NCI-H524 (cell line): ENCODE measurements at regions not wholly inside any gene's neighbourhood (a gene's known extent, or its start where the extent isn't known, plus 50 kb on each side); places are given as distances from the start of the nearest gene placed in this dataset.
"Not testable (repeated sequence)": the region's sequence is repeated elsewhere in the genome, so short reads cannot be mapped to it uniquely, and the experiment has no call there.

Experiments used
- DNase-seq, 2 experiments: peaks; one replicate each; lab custom pipeline; 2025; lab: John Stamatoyannopoulos, UW

- DNase-seq, result no peak
Measured at GRCh38 chr5:1731091-1731639, 68.5 kb downstream of the MRPL36 start.

DNA sequence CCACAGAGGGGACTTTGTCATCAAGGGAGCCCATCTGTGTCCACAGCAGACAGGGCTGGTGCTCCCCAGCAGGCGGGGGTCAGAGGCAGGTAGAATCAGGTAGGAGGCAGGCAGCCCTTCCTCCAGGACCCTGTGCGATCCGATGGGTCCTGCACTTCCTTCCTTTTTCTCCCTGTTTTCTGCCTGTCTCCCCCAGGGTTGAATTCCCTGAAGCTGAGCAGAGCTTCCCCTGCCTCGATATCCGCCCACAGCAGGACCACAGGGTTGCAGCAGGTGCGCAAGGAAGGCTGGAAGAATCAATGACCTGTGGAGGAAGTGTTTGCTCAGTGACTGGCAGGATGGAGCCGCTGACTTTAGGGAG is 69.2 kb downstream of the MRPL36 start:
- no peak for DNase-seq

DNA sequence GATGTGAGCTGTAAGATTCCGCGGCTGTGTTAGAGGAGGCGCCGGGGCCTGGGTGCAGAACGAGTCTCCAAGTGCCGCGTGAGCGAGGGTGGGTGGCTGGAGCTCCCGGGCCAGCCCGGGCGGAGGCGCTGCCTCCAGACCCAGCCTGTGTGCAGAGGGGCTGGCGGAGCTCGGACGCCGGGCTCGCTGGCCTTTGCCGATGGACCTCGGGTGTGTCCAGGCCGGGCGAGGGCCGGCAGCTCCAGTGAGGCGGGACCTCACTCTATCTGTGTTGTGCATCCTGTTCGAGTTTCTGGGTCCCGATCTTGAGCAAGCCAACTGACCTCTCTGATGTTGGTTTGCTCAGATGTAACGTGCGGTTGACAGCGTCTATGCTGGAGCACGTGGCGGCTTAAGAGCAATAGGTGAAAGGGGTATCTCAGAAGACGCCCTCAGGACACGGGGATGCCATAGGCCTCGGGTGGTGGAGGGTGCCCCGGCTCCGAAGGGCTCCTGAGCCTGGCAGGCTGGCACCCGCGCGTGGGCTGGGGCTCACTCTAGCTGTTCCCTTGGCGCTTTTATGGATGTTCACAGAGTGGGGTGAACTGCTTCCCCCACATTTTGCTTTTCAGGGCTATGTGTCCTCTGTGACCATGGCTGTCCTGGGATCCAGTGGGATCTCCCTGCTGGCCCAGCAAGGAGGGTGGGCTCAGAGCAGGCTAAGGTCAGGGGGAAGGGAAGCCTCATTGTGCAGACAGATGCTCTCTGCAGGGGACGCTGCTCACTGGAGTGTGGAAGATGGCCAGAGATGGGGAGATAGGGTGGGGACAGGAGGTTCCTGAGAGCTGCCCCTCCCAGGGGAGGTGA is 69.8 kb downstream of the MRPL36 start:
- DNase-seq, result no peak

GRCh38 chr5:1728846-1729245 is 70.8 kb downstream of the MRPL36 start:
- DNase-seq, result no peak

- DNase-seq, result no peak
Measured at GRCh38 chr5:1727571-1727970, 72.1 kb downstream of the MRPL36 start.

GRCh38 chr5:1726956-1727355 is 72.7 kb downstream of the MRPL36 start:
- no peak for DNase-seq

DNA sequence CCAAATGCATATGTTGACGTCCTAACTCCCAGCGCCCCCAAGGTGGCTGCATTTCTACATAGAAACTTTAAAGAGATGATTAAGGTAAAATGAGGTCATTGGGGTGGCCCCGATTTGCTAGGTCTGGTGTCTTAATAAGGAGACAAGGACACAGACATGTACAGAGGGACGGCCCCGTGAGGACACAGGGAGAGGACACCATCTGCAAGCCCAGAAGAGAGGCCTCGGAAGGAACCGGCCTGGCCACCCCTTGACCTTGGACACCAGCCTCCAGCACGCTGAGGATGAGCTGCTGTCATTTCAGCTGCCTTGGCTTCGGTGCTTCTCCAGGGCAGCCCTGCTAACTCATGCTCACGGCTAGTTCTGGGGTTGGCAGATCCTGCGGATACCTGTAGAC is 73.2 kb downstream of the MRPL36 start:
- no peak for DNase-seq

DNA sequence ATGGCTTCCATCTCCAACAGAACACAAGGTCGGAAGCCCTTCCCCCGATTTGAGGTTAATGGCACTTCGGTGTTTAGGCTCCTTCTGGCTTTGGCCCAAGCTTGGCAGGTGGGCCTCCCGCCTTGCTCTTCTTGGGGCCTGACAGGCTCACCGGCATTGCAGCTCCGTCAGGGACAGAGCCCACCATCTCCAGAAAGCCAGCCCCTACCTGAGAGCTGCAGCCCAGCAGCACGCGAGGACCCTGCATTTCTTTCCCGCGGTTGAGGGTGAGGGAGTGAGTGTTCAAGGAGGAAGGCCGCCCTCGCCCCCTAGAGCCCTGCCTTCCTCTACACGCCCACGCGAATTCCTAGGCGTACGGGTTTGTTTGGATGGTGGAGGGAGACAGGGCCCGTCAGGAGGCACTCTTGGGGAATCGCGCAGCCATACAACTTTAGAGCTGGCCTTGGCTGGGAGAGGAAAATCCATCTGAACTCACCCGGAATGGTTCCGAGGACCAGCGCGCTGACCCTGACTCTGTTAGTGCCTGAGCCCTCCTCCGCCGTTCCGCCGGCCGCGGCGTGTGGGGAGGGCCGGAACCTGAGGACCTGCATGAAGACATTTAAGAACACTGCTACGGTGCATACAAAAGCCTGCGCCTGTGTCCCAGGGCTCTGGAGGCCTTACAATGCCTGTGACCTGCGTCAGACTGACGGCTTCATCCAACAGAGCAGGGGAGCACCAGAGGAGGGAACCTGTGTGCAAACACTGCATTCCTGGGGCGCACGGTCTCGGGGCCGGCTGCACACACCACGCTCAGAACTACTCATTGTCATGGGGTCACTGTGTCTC is 73.8 kb downstream of the MRPL36 start:
- DNase-seq, result no peak

- no peak for DNase-seq
Measured at GRCh38 chr5:1724822-1725602, 74.6 kb downstream of the MRPL36 start.

GRCh38 chr5:1723957-1724821 is 75.4 kb downstream of the MRPL36 start:
- DNase-seq, result no peak

- DNase-seq, result no peak
Measured at GRCh38 chr5:1723476-1723875, 76.2 kb downstream of the MRPL36 start.

- no peak for DNase-seq
Measured at GRCh38 chr5:1722877-1723276, 76.8 kb downstream of the MRPL36 start.

DNA sequence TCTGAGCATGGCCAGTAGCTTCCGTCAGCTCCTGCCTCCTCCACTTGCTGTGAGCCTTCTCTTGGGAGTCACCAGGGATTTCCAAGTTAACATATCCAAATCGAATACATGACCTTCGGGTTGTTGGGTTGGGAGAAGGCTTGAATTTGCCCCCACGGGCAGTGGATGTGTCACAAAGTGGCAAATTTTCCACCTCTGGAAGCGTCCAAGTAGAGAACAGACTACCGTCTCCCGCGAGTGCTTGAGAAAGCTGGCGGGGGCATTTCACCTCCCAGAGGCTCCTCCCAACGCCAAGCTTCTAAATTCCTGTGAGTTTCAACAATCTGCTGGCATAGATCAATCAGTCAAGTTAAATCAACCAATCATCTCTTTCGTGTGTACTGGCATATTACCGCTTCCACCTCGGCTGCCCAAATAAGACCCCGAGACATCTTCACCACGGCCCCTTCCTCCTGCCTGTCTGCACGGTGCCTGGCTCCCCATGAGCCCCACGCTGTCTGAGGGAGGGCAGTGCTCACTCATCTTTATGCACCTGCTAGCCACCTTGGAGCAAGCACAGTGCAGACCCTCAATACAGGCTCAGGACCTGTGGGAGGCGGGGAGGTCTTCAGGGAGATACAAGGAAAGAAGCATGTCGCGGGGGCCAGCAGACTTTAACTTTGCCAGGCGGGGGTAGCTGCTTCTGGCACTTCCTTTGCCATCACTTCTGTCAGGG is 79.1 kb downstream of the MRPL36 start:
- DNase-seq, result no peak

DNA sequence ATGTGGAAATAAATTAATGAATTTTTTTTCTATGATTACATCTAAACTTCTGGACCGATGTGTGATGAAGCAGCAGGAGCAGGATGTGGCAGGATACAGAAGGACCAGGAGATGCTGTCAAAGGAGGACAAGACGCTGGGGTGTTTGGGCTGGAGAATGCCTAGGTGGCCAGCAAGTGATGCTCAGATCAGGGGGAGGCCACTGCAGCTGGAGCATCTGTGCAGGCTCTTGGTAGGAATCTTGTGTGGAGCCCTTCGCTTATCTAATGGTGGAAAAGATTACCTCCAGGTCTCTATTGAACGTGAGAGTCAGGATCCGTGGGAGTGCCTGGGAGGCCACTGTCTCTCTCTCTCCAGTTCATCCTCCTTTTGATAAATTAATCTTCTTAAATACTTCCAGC is 79.8 kb downstream of the MRPL36 start:
- no peak for DNase-seq

DNA sequence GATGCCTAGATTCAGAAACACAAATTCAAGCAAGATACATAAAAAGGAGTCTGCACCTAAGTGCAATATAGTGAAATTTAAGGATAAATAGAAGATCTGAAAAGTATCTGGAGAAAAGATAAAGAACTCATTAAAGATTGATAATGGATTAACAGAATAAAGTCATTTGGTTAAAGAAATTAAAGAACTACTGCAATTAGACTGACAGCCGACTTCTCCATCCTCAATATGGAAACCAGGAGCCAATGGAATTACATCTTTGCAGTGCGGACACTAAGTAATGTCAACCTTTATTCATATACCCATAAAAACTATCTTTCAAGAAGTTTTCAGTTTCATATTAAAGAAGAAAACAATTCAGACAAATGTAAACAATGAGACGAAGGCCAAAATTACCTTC is 81.0 kb downstream of the MRPL36 start:
- DNase-seq, result no peak

- DNase-seq, result not testable (repeated sequence)
Measured at GRCh38 chr5:1710091-1710490, 89.5 kb downstream of the MRPL36 start.

DNA sequence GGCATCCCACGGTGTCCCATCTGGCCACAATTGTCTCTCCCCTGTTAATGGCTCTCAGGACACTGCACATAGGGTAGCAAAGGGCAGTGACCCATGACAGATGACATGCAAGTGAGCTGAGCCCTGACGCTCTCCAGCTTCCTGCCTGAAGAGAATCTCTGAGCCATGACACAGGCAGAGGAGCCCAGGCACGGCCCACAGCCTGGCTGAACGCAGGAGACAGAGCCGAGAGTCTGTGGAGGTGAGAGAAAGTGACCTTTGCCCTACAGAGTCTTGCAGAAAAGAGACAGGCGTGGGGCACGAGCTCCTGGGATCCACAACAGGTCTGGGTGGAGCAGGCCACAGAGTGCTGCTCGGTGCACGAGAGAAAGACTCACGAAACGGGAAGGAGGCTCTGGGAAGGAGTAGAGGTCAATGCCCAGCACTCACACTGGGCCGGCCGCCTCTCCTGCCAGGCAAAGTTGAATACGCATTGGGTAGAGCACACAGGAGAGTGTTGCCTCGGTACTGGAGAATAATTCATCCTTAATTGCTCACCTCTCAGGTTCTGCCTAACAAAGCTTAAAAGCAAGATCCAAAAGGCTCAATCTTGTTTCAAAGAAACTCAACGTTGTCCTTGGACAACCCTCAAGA is 90.3 kb downstream of the MRPL36 start:
- no peak for DNase-seq

- DNase-seq, result no peak
Measured at GRCh38 chr5:1708592-1709141, 91.0 kb downstream of the MRPL36 start.

- DNase-seq, result no peak
Measured at GRCh38 chr5:1707467-1707866, 92.2 kb downstream of the MRPL36 start.

GRCh38 chr5:1706428-1706827 is 93.2 kb downstream of the MRPL36 start:
- DNase-seq, result no peak
